ENCODE measurements at regions not wholly inside any gene's neighbourhood (a gene's known extent, or its start where the extent isn't known, plus 50 kb on each side); places are given as distances from the start of the nearest gene placed in this dataset.

DNA sequence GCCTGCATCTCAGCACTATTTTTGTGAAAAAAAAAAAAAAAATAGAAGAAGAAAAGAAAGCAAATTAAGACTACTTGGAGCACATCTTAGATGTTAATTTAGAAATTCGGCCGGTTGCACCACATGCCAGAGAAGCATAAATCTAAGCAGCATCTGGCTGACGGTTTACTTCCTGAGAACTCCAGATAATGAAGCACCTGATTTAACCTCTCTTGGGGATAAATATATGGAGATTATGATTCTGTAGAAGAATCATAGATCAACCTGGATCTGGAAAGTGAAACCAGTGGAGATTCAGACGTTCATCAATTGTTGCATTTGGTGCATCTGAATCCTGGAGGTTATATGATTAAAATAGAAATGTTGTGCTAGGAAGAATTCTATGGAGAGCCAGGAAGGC, 102.1 kb upstream of the SH3BP4 start:
- no peak overlapping the region for H2BK5ac ChIP-seq (ENCODE audit: low read depth, low read length)
- H2BK120ac ChIP-seq (replicated peaks; ENCODE audit: low read depth, low read length): no peak overlapping the region
- H3K27me3 ChIP-seq (replicated peaks in 1 of 4; ENCODE audit: control insufficient read depth in 3 of 4, extremely low read depth in 1 of 4, insufficient read depth in 3 of 4, low read length in 3 of 4): no peaks in the 10 kb centered on the region
- H2AFZ ChIP-seq (ENCODE audit: low read length): no peak overlapping the region
- ChIA-PET CTCF (ENCODE audit: partially characterized antibody) (interaction anchor here (1.0 kb wide), 1 partner anchor 12 kb away, joined by 3 read pairs; no protein-coding TSS in a partner anchor), POLR2A (ENCODE audit: partially characterized antibody) (interaction anchor here (0.8 kb wide), 1 partner anchor 14 kb away, joined by 3 read pairs; no protein-coding TSS in a partner anchor)
- H3K4me1 ChIP-seq (replicated peaks in 1 of 4; ENCODE audit: control insufficient read depth in 3 of 4, insufficient read depth in 4 of 4, low read length in 3 of 4): no peaks in the 10 kb centered on the region; a peak in 1 of 7 replicates
- no peak overlapping the region for H2BK20ac ChIP-seq (ENCODE audit: low read length)
- H3K23me2 ChIP-seq (ENCODE audit: low read depth, low read length): no peaks in the 10 kb centered on the region; the same call in 1 of the 2 replicates
- H2BK12ac ChIP-seq (ENCODE audit: low read depth, low read length): no peak overlapping the region
- no peak overlapping the region for H3K4me3 ChIP-seq (ENCODE audit: extremely low read depth in 1 of 4, insufficient read depth in 2 of 4, low read depth in 3 of 4, low read length in 4 of 4)
- no peak overlapping the region for H3K4me2 ChIP-seq (ENCODE audit: insufficient read depth in 1 of 2, low read depth in 2 of 2, low read length in 2 of 2)
- WGBS, 2 experiments (ENCODE audit: extremely low coverage in 1 of 2, insufficient coverage in 1 of 2, insufficient read length in 1 of 2, insufficient replicate concordance in 2 of 2, low coverage in 1 of 2, low lambda C conversion rate in 2 of 2, missing lambda C conversion rate in 1 of 2): 90% methylated on average over 4 of the region's 4 CpGs; no CpG with 5 or more reads in 1 of the 2 experiments
- H3K18ac ChIP-seq (ENCODE audit: extremely low read depth, low read length): no peak overlapping the region
- no peak overlapping the region for H3K23ac ChIP-seq (ENCODE audit: insufficient read length)
- H3K9me3 ChIP-seq (ENCODE audit: insufficient read depth in 2 of 2, low read depth in 1 of 2, low read length in 1 of 2): no peaks in the 10 kb centered on the region
- H4K91ac ChIP-seq (replicated peaks; ENCODE audit: insufficient read length, low read length): no peak overlapping the region
- H3K9ac ChIP-seq (replicated peaks in 1 of 4; ENCODE audit: extremely low read depth in 1 of 4, low read depth in 3 of 4, low read length in 3 of 4): no peak overlapping the region
- H3K79me2 ChIP-seq (ENCODE audit: control insufficient read depth in 1 of 2, insufficient read depth in 2 of 2, low read length in 2 of 2): no peaks in the 10 kb centered on the region
- no peaks in the 10 kb centered on the region for H4K20me1 ChIP-seq (replicated peaks in 1 of 2; ENCODE audit: control insufficient read depth in 1 of 2, insufficient read depth in 2 of 2, low read length in 2 of 2)
- H3K4ac ChIP-seq (replicated peaks; ENCODE audit: insufficient read length, low read depth, low read length): no peak overlapping the region
- H3K36me3 ChIP-seq (ENCODE audit: control insufficient read depth in 2 of 4, insufficient read depth in 4 of 4, low read length in 3 of 4): no peaks in the 10 kb centered on the region
- H2BK15ac ChIP-seq (ENCODE audit: low read length): no peak overlapping the region
- no peak overlapping the region for H4K8ac ChIP-seq (ENCODE audit: extremely low read depth, insufficient read depth, low read length)
- DNase-seq (ENCODE audit: low read depth in 1 of 2, low spot score in 2 of 2) (no peak), FAIRE-seq (no peak)
- TF ChIP-seq, protein P1, sequence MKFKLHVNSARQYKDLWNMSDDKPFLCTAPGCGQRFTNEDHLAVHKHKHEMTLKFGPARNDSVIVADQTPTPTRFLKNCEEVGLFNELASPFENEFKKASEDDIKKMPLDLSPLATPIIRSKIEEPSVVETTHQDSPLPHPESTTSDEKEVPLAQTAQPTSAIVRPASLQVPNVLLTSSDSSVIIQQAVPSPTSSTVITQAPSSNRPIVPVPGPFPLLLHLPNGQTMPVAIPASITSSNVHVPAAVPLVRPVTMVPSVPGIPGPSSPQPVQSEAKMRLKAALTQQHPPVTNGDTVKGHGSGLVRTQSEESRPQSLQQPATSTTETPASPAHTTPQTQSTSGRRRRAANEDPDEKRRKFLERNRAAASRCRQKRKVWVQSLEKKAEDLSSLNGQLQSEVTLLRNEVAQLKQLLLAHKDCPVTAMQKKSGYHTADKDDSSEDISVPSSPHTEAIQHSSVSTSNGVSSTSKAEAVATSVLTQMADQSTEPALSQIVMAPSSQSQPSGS (IDR thresholded peaks at IDR 0.05; ENCODE audit: low read length): no peak
- TF ChIP-seq EGR1 (IDR thresholded peaks at IDR 0.05; ENCODE audit: borderline replicate concordance, low read depth, low read length): no peak
- TF ChIP-seq SUZ12 (IDR thresholded peaks at IDR 0.05; ENCODE audit: low read length): no peak
- no peak for TF ChIP-seq RFX5 (IDR thresholded peaks at IDR 0.05; ENCODE audit: borderline replicate concordance, low read depth, low read length)
- no peak for TF ChIP-seq SIN3A (conservative IDR thresholded peaks at IDR 0.05 in 1 of 2, IDR thresholded peaks at IDR 0.05 in 1 of 2; ENCODE audit: low read depth in 1 of 2, low read length in 2 of 2)
- no peak for TF ChIP-seq POLR2AphosphoS5 (IDR thresholded peaks at IDR 0.05; ENCODE audit: low read depth, low read length)
- TF ChIP-seq TCF12 (IDR thresholded peaks at IDR 0.05; ENCODE audit: low read depth, low read length): no peak
- TF ChIP-seq JUN (IDR thresholded peaks at IDR 0.05; ENCODE audit: low read depth, low read length): no peak
- no peak for TF ChIP-seq FOSL1 (IDR thresholded peaks at IDR 0.05; ENCODE audit: insufficient read depth, low read depth, low read length)
- no peak overlapping the region for H2AK5ac ChIP-seq (ENCODE audit: low read depth, low read length)
- no peaks in the 10 kb centered on the region; the same call in 1 of the 2 replicates for H3K79me1 ChIP-seq (ENCODE audit: low read depth, low read length)
- no peak overlapping the region for H3K27ac ChIP-seq (ENCODE audit: low read depth, low read length)
- no peak overlapping the region for H3K56ac ChIP-seq (replicated peaks; ENCODE audit: insufficient read length, low read depth, low read length)
- H4K5ac ChIP-seq (ENCODE audit: insufficient read length, low read depth, low read length): no peak overlapping the region
- no peak overlapping the region for H3K14ac ChIP-seq (ENCODE audit: insufficient read length)
